ENCODE measurements at regions not wholly inside any gene's neighbourhood (a gene's known extent, or its start where the extent isn't known, plus 50 kb on each side); places are given as distances from the start of the nearest gene placed in this dataset.

GRCh38 chr5:174503461-174504265 lies 220.7 kb upstream of the MSX2 start:
- TF ChIP-seq, protein P1, sequence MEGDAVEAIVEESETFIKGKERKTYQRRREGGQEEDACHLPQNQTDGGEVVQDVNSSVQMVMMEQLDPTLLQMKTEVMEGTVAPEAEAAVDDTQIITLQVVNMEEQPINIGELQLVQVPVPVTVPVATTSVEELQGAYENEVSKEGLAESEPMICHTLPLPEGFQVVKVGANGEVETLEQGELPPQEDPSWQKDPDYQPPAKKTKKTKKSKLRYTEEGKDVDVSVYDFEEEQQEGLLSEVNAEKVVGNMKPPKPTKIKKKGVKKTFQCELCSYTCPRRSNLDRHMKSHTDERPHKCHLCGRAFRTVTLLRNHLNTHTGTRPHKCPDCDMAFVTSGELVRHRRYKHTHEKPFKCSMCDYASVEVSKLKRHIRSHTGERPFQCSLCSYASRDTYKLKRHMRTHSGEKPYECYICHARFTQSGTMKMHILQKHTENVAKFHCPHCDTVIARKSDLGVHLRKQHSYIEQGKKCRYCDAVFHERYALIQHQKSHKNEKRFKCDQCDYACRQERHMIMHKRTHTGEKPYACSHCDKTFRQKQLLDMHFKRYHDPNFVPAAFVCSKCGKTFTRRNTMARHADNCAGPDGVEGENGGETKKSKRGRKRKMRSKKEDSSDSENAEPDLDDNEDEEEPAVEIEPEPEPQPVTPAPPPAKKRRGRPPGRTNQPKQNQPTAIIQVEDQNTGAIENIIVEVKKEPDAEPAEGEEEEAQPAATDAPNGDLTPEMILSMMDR (IDR thresholded peaks at IDR 0.05) = no peak
- TF ChIP-seq EZH2 (IDR thresholded peaks at IDR 0.05) = no peak

All from neural progenitor cell (in vitro differentiated cells).